Islet of Langerhans (tissue), 1 donor: ENCODE measurements at regions not wholly inside any gene's neighbourhood (a gene's known extent, or its start where the extent isn't known, plus 50 kb on each side); places are given as distances from the start of the nearest gene placed in this dataset.
A peak's percentile ranks its signal among the peaks of the same experiment; 100 is the strongest.
"Not testable (repeated sequence)": the region's sequence is repeated elsewhere in the genome, so short reads cannot be mapped to it uniquely, and the experiment has no call there.

Source experiments
- FAIRE-seq: peaks from one replicate; lab custom pipeline; 2011; peaks lifted over from hg19 to GRCh38; lab: Jason Lieb, UNC

- FAIRE-seq = peak; percentile 78
These were observed 227.3 kb downstream of the KTN1 start for GRCh38 chr14:55807053-55807880.

DNA sequence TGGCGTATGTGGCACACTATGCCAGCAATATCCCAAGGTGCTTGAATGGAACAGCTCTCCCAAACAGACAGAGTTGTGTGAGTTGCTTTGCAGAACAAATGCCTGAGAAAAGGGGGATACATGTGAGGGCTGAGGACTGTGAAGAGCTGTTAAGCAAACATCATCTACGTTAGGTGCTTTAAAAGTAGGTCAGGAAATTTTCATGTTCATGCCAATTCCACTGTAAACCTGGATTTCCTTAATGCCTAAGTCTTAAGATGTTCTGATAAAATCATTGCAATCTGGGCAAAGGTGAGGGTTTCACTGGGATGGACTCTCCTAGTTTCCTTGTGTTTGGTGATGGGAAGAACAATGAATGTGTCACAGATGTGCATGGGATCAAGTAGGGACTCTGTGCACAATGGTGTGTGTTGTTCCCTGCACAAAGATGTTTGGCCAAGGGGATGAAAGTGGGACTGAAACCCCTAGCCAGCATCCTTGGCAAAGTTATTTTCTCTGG, 227.9 kb downstream of the KTN1 start:
- FAIRE-seq = no peak

- FAIRE-seq = no peak
These were observed 233.6 kb downstream of the KTN1 start for GRCh38 chr14:55813630-55814029.

DNA sequence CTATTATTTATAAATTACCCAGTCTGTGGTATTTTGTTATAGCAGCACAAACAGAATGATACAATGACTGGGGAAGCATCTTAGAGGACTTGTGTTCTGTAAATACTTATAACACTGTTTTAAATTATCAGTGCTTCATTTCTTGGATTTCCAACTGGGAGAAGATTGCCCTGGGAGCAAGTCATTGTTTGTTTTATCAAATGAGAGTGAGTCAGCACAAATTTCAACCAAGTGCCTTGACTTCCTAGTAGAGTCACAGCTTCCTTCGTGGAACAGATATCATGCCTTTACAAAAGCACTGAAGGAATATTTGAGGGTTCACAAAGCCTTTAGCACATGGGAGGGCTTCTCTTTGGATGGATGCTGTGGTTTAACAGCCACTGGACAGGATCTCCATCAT, 234.1 kb downstream of the KTN1 start:
- FAIRE-seq = no peak

DNA sequence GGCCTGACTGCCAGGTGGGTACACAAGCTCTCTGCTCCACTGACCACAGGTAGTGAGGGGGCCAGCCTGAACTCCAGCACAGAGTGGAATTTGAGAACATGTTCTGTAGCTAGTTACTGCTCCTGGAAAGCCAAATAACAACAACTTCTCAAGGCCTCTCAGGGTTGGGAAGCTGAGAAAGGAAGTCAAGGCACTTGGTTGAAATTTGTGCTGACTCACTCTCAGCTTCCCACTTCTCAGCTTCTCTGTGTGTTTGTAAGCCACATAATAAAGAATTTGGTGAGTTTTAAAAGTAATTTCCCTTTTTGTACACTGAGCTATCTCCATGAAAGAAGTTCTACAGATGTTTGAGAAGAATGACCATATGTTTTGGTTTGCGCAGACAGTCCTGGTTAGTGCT, 234.9 kb downstream of the KTN1 start:
- no peak for FAIRE-seq

- FAIRE-seq = no peak
These were observed 236.2 kb downstream of the KTN1 start for GRCh38 chr14:55816225-55816624.

DNA sequence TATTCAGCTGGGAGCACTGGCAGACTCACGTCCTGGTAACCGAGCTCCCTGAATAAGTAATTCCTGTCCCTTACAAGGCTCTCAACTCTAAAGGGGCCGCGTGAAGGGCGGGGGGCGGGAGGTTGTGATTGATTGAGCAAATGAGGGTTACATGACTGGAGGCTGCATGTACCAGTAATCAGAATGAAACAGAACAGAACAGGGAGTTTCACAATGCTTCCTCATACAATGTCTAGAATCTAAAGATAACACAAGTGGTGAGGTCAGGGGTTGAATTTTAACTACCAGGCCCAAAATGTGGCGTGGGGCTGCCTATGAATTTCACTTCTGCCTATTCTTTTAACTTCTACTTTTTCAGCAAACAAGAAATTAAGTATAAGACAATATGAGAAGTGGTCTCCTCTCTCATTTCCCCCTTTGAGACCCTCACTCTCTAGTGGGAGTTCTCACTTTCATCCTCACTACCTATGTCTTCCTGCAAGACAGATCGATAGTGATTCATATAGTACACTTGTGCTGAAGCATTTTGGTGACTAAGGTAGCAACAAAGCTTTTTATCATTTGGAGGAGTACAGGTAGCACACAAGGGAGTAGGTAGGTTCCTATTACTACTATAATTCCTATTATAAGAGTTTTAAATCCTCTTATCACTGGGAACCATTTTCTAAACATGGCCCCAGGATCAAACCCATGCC, 239.8 kb downstream of the KTN1 start:
- no peak for FAIRE-seq

- no peak for FAIRE-seq
These were observed 242.9 kb downstream of the KTN1 start for GRCh38 chr14:55822906-55823305.

GRCh38 chr14:55832122-55832911, 252.3 kb downstream of the KTN1 start:
- FAIRE-seq = no peak

GRCh38 chr14:55832974-55833373, 253.0 kb downstream of the KTN1 start:
- no peak for FAIRE-seq

DNA sequence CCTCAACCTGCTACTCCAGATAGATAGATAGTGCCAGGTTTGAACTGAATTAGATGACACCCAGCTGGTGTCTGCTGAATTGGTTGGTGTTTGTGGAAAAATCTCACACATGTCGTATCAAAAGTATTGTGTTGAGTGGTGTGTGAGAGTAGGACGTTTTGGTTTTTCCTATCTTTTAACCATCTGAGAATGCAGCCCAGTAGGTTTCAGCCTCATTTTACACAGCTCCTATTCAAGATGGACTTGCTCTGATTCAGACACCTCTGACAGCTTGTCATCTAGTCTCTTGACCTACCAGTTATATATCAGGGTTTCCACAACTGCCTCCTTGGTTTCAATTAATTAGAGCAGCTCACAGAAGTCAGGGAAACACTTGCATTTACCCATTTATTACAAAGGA, 254.4 kb downstream of the KTN1 start:
- no peak for FAIRE-seq

GRCh38 chr14:55835985-55836384, 256.0 kb downstream of the KTN1 start:
- FAIRE-seq = no peak

GRCh38 chr14:55837467-55837866, 257.5 kb downstream of the KTN1 start:
- FAIRE-seq = no peak

DNA sequence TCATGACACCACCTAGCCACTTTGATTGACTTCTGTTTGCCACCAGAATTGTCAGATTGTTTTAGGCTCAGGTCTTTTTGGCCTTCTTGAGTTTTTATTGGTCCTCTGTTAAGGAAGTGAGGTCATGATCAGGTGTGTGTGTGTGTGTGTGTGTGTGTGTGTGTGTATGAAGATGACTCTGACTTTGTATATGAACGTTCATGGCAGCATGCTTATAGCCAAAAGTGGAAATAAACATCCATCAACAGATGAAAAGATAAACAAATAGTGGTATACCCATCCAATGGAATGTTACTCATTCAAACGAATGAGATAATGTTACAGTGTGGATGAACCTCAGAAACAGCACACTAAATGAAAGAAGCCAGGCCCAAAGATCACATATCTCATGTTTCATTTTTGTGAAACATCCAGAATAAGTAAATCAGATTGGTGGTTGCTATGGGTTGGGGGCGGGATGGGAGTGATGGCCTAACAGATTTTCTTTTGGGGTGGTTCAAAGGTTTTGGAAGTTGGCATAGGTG, 258.6 kb downstream of the KTN1 start:
- no peak for FAIRE-seq

GRCh38 chr14:55839301-55839947, 259.4 kb downstream of the KTN1 start:
- not testable (repeated sequence) for FAIRE-seq

DNA sequence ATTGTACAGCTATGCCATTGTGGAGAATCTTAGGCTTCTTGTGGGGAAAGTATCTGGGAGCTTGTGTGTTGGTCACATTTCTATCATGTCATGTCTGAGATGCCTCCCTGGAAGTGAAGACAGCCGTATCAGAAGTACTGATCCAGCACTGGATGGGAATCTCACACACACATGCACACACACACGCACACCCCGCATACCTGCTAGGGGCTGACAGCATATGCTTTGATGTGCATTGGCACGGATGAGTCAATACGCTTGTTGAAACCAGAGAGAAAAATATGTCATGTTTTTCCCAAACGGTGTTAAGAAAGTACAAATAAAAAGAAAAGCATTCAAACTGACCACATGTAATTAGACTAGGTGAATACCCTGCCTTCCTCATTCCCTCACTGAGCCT, 260.8 kb downstream of the KTN1 start:
- FAIRE-seq = no peak

- FAIRE-seq = no peak
These were observed 261.6 kb downstream of the KTN1 start for GRCh38 chr14:55841625-55842024.

GRCh38 chr14:55843718-55844403, 263.9 kb downstream of the KTN1 start:
- peak; percentile 21 for FAIRE-seq

DNA sequence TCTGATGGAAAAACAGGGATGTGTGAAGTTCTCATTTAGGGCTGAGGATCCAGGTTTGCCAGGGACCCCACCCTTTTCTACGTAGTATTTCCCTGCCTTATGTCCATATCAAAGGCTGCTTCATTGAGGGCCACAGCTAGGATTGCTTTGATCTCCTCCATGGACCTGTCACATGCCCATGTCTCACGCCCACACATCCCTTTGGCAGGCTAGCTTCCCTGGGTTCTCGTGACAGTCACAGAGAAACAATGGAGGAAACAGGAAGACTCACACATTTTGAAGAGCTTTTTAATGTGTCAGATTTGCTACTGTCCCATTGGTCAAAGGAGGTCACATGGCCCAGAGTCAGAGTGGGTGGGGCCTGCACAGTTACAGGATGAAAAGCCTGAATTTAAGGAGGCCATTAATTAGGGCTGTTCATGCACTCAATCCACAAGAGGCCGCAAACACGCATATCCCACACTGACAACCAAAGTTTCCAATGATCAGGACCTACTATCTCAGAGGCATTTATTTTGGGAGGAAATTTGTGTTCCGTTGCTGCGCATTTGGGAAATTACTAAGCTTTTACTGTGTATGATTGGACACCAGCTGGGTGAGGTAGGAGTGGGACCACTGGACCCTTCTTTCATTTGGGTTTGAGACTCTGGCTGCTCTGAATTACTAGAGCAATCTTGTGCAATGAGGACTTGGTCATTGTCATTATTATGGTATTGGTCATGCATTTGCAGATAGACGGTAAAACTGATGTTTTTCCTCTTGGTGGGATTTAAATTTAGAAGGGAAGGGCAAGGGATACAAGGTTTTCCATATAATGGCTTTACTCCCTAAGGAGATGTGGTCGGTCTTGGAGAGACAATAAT, 266.2 kb downstream of the KTN1 start:
- FAIRE-seq = no peak

DNA sequence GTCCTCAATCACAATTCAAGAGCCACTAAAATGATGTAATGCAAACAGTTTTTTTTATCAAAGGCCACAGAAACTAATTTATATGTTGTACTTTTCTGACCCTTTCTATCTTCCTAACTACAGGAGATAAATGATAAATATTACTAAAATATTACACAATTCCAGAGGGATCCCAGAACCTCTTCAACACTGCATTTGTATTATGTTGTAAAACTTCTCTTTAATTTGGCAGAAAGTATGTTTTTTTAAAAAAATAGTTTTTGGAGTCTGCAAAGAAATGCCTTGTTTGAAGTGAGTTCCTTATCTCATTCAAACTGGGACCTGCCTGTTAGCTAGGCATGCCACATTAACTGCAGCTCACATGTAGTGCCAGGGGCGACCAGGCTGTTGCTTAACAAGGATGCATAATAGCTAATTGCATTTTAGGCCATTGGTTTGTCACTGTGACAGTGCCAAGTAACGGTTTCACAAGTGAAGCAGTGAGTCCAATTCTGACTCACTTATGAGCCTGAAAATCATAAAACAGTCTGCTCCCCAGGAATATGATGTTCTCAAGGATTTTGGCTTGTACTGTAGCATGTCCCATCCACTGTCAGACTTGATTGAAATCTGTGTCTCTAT, 266.9 kb downstream of the KTN1 start:
- no peak for FAIRE-seq
